ENCODE measurements at regions not wholly inside any gene's neighbourhood (a gene's known extent, or its start where the extent isn't known, plus 50 kb on each side); places are given as distances from the start of the nearest gene placed in this dataset.

DNA sequence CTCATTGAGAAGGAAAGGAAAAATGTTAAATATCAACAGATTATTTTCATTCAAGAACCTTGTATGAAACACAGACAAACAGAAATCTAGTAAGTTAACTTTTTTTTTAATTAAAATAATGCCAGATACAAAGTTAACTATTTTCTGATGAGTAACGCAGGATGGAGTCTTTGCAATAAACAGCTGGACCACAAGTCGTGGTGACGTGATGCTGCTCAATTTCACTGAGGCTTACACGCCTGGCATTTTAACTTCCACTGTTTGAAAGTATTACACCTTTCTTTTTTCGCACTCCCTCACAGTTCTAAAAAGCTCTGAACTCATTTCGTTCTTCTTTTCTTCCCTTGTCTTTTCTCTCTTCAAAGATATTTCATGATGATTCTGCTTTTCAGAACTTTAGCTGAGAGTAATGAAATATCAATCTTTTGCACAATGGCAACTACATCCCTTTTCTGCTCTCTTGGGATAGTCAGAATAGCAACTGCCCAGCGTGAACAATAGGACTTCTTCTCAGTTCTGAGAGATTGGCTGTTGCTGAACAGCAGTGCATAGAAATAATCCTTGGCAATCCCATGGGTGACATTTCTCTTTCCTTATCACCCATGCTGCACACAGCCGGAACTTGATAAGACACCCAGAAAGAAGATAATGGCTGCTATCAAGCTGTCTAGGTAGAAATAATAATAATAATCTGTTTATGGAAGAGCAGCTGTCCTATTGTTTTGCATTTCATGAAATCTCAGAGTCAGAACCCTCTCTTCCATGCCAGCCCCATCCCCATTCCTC lies 160.5 kb downstream of the BTG1 start:
- Mint-ChIP-seq H3K27me3 (ENCODE audit: low read depth) (no peaks in the 10 kb centered on the region), H3K4me3 (no peak overlapping the region), H3K27ac (peak overlapping the region; percentile 58), H3K36me3 (no peaks in the 10 kb centered on the region), H3K9me3 (no peaks in the 10 kb centered on the region), H3K4me1 (peaks cover 50% of the 10 kb centered on the region)
- no peak for DNase-seq (ENCODE audit: low spot score in 2 of 2, unreplicated experiment in 2 of 2)
- TF ChIP-seq, protein P1, sequence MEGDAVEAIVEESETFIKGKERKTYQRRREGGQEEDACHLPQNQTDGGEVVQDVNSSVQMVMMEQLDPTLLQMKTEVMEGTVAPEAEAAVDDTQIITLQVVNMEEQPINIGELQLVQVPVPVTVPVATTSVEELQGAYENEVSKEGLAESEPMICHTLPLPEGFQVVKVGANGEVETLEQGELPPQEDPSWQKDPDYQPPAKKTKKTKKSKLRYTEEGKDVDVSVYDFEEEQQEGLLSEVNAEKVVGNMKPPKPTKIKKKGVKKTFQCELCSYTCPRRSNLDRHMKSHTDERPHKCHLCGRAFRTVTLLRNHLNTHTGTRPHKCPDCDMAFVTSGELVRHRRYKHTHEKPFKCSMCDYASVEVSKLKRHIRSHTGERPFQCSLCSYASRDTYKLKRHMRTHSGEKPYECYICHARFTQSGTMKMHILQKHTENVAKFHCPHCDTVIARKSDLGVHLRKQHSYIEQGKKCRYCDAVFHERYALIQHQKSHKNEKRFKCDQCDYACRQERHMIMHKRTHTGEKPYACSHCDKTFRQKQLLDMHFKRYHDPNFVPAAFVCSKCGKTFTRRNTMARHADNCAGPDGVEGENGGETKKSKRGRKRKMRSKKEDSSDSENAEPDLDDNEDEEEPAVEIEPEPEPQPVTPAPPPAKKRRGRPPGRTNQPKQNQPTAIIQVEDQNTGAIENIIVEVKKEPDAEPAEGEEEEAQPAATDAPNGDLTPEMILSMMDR (IDR thresholded peaks at IDR 0.05; ENCODE audit: unreplicated experiment), result no peak

DNA sequence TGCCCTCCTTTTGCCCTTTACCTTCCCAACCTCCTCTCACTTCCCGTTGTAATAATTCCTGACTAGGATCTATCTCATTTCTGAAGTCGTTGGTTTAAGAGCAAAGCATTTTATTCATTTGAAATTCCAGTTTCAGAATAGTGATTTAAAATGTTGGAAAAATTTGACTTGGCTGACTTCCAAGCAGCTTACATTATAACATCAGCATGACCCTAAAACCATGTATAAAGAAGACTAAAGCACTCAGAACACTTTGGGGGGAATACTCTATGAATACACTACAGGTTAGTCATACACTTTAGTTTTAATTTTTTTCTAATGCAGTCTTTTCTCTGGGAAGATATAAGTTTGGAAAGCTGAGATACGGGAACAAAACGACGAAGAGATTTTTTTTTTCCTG lies 161.1 kb downstream of the BTG1 start:
- DNase-seq (ENCODE audit: low spot score in 2 of 2, unreplicated experiment in 2 of 2), result no peak
- no peak overlapping the region for H3K4me3 Mint-ChIP-seq
- peaks cover 55% of the 10 kb centered on the region for H3K4me1 Mint-ChIP-seq

DNA sequence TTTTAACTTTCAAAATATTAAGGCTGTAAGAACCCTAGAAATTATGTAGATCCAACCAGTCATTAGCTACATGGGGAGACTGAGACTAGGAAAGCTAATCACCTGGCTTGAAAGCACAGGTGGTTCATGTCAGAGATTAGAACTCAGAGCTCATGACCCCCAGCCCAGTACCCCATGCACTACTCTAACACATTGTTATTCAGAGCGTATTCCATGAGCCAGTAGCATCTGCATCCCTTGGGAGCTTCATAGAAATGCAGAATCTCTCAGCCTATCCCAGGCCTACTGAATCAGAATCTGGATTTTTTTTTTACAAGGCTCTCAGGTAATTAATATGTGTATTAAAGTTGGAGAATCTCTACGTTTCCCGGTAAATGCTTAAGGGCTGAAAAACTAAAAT lies 161.7 kb downstream of the BTG1 start:
- Mint-ChIP-seq H3K27ac (peak overlapping the region; percentile 48), H3K4me3 (no peak overlapping the region), H3K4me1 (peaks cover 56% of the 10 kb centered on the region), H3K27me3 (ENCODE audit: low read depth) (no peaks in the 10 kb centered on the region), H3K36me3 (no peaks in the 10 kb centered on the region), H3K9me3 (no peaks in the 10 kb centered on the region)
- no peak for DNase-seq (ENCODE audit: low spot score in 2 of 2, unreplicated experiment in 2 of 2)
- TF ChIP-seq, protein P1 (IDR thresholded peaks at IDR 0.05; ENCODE audit: unreplicated experiment), result no peak

More for the DNA sequence above, 161.1 kb downstream of the BTG1 start:
- Mint-ChIP-seq H3K27me3 (ENCODE audit: low read depth) (no peaks in the 10 kb centered on the region), H3K9me3 (no peaks in the 10 kb centered on the region), H3K36me3 (no peaks in the 10 kb centered on the region), H3K27ac (peak overlapping the region; percentile 40)
- TF ChIP-seq, protein P1 (IDR thresholded peaks at IDR 0.05; ENCODE audit: unreplicated experiment), result no peak

DNA sequence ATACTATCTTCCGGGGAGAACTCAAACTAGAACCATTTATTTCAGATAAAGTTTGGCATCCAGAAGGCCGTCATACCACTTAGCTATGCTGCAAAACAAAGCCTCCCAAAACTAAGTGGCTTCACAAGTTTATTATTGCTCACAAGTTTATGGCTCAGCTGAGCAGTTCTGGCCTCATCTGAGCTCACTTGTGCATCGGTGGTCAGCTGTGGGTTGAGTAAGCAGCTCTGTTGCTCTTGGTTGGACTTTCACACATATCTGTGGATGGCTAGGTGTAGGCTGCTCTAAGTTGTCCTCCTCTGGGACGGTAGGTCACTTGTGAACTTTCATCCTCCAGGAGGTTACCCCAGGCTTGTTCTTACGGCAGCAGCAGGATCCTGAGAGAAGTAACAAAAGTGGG lies 162.7 kb downstream of the BTG1 start:
- H3K4me1 Mint-ChIP-seq, result peaks cover 62% of the 10 kb centered on the region
- H3K9me3 Mint-ChIP-seq, result no peaks in the 10 kb centered on the region
- no peaks in the 10 kb centered on the region for H3K36me3 Mint-ChIP-seq
- DNase-seq (ENCODE audit: low spot score in 2 of 2, unreplicated experiment in 2 of 2), result no peak
- H3K27me3 Mint-ChIP-seq (ENCODE audit: low read depth), result no peaks in the 10 kb centered on the region
- peak overlapping the region; percentile 66 for H3K27ac Mint-ChIP-seq
- H3K4me3 Mint-ChIP-seq, result no peak overlapping the region
- TF ChIP-seq, protein P1 (IDR thresholded peaks at IDR 0.05; ENCODE audit: unreplicated experiment), result no peak

DNA sequence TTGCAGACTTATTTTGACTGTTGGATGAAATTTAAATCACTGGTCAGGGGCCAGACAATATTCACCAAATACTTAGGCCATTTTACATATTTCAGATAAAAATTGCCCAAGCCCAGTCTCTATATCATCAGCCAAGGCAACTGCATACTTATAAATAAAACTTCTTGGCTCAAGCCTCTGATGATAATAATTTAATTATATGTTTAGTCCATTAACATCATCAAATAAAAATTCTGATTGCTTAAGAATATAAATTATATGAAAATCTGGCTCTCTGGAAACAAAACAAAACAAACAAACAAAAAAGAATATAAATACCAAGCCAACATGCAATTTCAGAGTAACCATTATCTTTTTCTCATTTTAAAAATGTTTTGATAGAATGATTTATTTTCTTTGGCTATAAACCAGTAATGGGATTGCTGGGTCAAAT lies 165.2 kb downstream of the BTG1 start:
- TF ChIP-seq, protein P1 (IDR thresholded peaks at IDR 0.05; ENCODE audit: unreplicated experiment), result no peak
- peaks cover 47% of the 10 kb centered on the region for H3K4me1 Mint-ChIP-seq
- H3K27me3 Mint-ChIP-seq (ENCODE audit: low read depth), result no peaks in the 10 kb centered on the region
- H3K27ac Mint-ChIP-seq, result no peak overlapping the region
- H3K4me3 Mint-ChIP-seq, result no peak overlapping the region
- no peak for DNase-seq (ENCODE audit: low spot score in 2 of 2, unreplicated experiment in 2 of 2)
- H3K36me3 Mint-ChIP-seq, result no peaks in the 10 kb centered on the region
- H3K9me3 Mint-ChIP-seq, result peaks cover 6% of the 10 kb centered on the region

All from mesothelial cell of epicardium (in vitro differentiated cells).